ENCODE measurements at regions not wholly inside any gene's neighbourhood (a gene's known extent, or its start where the extent isn't known, plus 50 kb on each side); places are given as distances from the start of the nearest gene placed in this dataset.
A peak's percentile ranks its signal among the peaks of the same experiment; 100 is the strongest.

- peaks cover 39% of the 10 kb centered on the region for H3K4me1 Mint-ChIP-seq (ENCODE audit: low read depth)
- no peaks in the 10 kb centered on the region for H3K9me3 Mint-ChIP-seq
- H3K27me3 Mint-ChIP-seq = no peaks in the 10 kb centered on the region
- H3K36me3 Mint-ChIP-seq (ENCODE audit: low read depth) = no peaks in the 10 kb centered on the region
- CTCF ChIA-PET = interaction anchor here (1.2 kb wide), 1 partner anchor 316 kb away, joined by 4 read pairs; no protein-coding TSS in a partner anchor
- ATAC-seq (no peak), DNase-seq (peak; percentile 24)
- intact Hi-C loops (cut with micrococcal nuclease) = no loop called here
- no peak for TF ChIP-seq CTCF (IDR thresholded peaks at IDR 0.05)
- no peak overlapping the region for H3K4me3 Mint-ChIP-seq
- H3K27ac Mint-ChIP-seq = no peak overlapping the region
- POLR2A ChIA-PET = no interaction called here
Observed at GRCh38 chr13:50596156-50596555, 247.3 kb downstream of the DLEU7 start.

- no peak for DNase-seq
- ChIA-PET POLR2A (no interaction called here), CTCF (interaction anchor here (1.2 kb wide), 1 partner anchor 315 kb away, joined by 4 read pairs; no protein-coding TSS in a partner anchor)
- Mint-ChIP-seq H3K36me3 (ENCODE audit: low read depth) (no peaks in the 10 kb centered on the region), H3K4me1 (ENCODE audit: low read depth) (peaks cover 39% of the 10 kb centered on the region), H3K27ac (no peak overlapping the region), H3K27me3 (no peaks in the 10 kb centered on the region), H3K9me3 (no peaks in the 10 kb centered on the region), H3K4me3 (no peak overlapping the region)
- intact Hi-C loops (cut with micrococcal nuclease) = no loop called here
- ATAC-seq = no peak
- no peak for TF ChIP-seq CTCF (IDR thresholded peaks at IDR 0.05)
Observed at GRCh38 chr13:50596776-50597203, 246.7 kb downstream of the DLEU7 start.

GRCh38 chr13:50598338-50598737 is 245.2 kb downstream of the DLEU7 start:
- Mint-ChIP-seq H3K9me3 (no peaks in the 10 kb centered on the region), H3K27me3 (no peaks in the 10 kb centered on the region), H3K4me1 (ENCODE audit: low read depth) (peaks cover 31% of the 10 kb centered on the region), H3K27ac (no peak overlapping the region), H3K4me3 (no peak overlapping the region), H3K36me3 (ENCODE audit: low read depth) (no peaks in the 10 kb centered on the region)
- no peak for ATAC-seq
- DNase-seq = no peak
- POLR2A ChIA-PET = interaction anchor here (0.9 kb wide), 1 partner anchor 9 kb away, joined by 3 read pairs; no protein-coding TSS in a partner anchor
- intact Hi-C loops (cut with micrococcal nuclease) = no loop called here
- CTCF ChIA-PET = interaction anchor here (1.2 kb wide), 1 partner anchor 9 kb away, joined by 4 read pairs; no protein-coding TSS in a partner anchor
- no peak for TF ChIP-seq CTCF (IDR thresholded peaks at IDR 0.05)

GRCh38 chr13:50599046-50599445 is 244.4 kb downstream of the DLEU7 start:
- POLR2A ChIA-PET = interaction anchor here (0.9 kb wide), 1 partner anchor 9 kb away, joined by 3 read pairs; no protein-coding TSS in a partner anchor
- no peak for ATAC-seq
- Mint-ChIP-seq H3K27me3 (no peaks in the 10 kb centered on the region), H3K4me3 (no peak overlapping the region), H3K36me3 (ENCODE audit: low read depth) (no peaks in the 10 kb centered on the region), H3K9me3 (no peaks in the 10 kb centered on the region), H3K4me1 (ENCODE audit: low read depth) (peaks cover 26% of the 10 kb centered on the region), H3K27ac (no peak overlapping the region)
- CTCF ChIA-PET = no interaction called here
- intact Hi-C loops (cut with micrococcal nuclease) = no loop called here
- no peak for TF ChIP-seq CTCF (IDR thresholded peaks at IDR 0.05)
- DNase-seq = no peak

- Mint-ChIP-seq H3K36me3 (ENCODE audit: low read depth) (no peaks in the 10 kb centered on the region), H3K4me1 (ENCODE audit: low read depth) (peaks cover 19% of the 10 kb centered on the region), H3K4me3 (no peak overlapping the region), H3K27ac (no peak overlapping the region), H3K9me3 (no peaks in the 10 kb centered on the region), H3K27me3 (no peaks in the 10 kb centered on the region)
- DNase-seq = no peak
- intact Hi-C loops (cut with micrococcal nuclease) = no loop called here
- no peak for ATAC-seq
- TF ChIP-seq CTCF (IDR thresholded peaks at IDR 0.05) = no peak
- CTCF ChIA-PET = no interaction called here
- POLR2A ChIA-PET = no interaction called here
Observed at GRCh38 chr13:50599927-50600326, 243.6 kb downstream of the DLEU7 start.
